Kidney (tissue), 13 donors: ENCODE measurements at regions not wholly inside any gene's neighbourhood (a gene's known extent, or its start where the extent isn't known, plus 50 kb on each side); places are given as distances from the start of the nearest gene placed in this dataset.
A peak's percentile ranks its signal among the peaks of the same experiment; 100 is the strongest.

Experiments used
- DNase-seq, 5 donors: peaks; one replicate each; pipeline ENCODE4 v3.0.0-alpha.2; 2013 to 2020
- FAIRE-seq: peaks from 2 replicates; lab custom pipeline; 2012; peaks lifted over from hg19 to GRCh38; lab: Jason Lieb, UNC
- H3K27ac ChIP-seq, 2 donors: one replicate each; pipeline ENCODE4 v1.7.0; 2013; ENCODE audit warnings: low read depth in 2 of 2, low read length in 2 of 2, inconsistent platforms in 1 of 2
- H3K27me3 ChIP-seq: one replicate; pipeline ENCODE4 v1.7.1; 2013; ENCODE audit warnings: low read length, inconsistent platforms; ENCODE audit not compliant: control insufficient read depth, insufficient read depth
- H3K36me3 ChIP-seq, 3 donors: one replicate each; pipeline versions ENCODE4 v1.7.0 to v1.7.1; 2013; ENCODE audit warnings: low read length in 3 of 3, control low read depth in 1 of 3, inconsistent platforms in 1 of 3; ENCODE audit not compliant: insufficient read depth in 3 of 3, control insufficient read depth in 2 of 3
- H3K4me1 ChIP-seq, 3 donors: one replicate each; pipeline versions ENCODE4 v1.7.0 to v1.7.1; 2013; ENCODE audit warnings: low read length in 3 of 3, inconsistent platforms in 1 of 3, low read depth in 1 of 3; ENCODE audit not compliant: control insufficient read depth in 2 of 3, insufficient read depth in 2 of 3
- H3K4me3 ChIP-seq, 3 donors: one replicate each; pipeline versions ENCODE4 v1.7.0 to v1.8.1; 2013; ENCODE audit warnings: low read length in 3 of 3, control low read depth in 1 of 3, inconsistent platforms in 1 of 3
- H3K9ac ChIP-seq, 3 donors: one replicate each; pipeline versions ENCODE4 v1.7.0 to v1.7.1; 2013; ENCODE audit warnings: low read length in 3 of 3, control low read depth in 1 of 3, inconsistent platforms in 1 of 3
- H3K9me3 ChIP-seq, 3 donors: one replicate each; pipeline versions ENCODE4 v1.7.0 to v1.7.1; 2013; ENCODE audit warnings: low read length in 3 of 3, control low read depth in 1 of 3, inconsistent platforms in 1 of 3; ENCODE audit not compliant: control insufficient read depth in 2 of 3, insufficient read depth in 1 of 3
- CTCF ChIP-seq: IDR thresholded peaks from 3 replicates; pipeline ENCODE4 v1.5.1; 2012; ENCODE audit warnings: mild to moderate bottlenecking, moderate library complexity, borderline replicate concordance; ENCODE audit not compliant: insufficient read depth; ENCODE audit errors: extremely low read depth
- intact Hi-C: fragments of 100-400 bp; cut with DNase I; formaldehyde crosslinking; loops from one replicate; pipeline ENCODE4 v1.11.1; 2022
- donor health status: control.
- donor health status: control.
- donor health status: control.
- donor health status: control.
- donor health status: control.
- donor health status: DM: yes; HTN: yes; CAD: no.
- donor health status: Normal renal cell carcinoma (clear cell type).

- Histone ChIP-seq H3K27me3 (no peaks in the 10 kb centered on the region), H3K9ac (no peak overlapping the region), H3K27ac (no peak overlapping the region), H3K9me3 (no peaks in the 10 kb centered on the region), H3K36me3 (no peaks in the 10 kb centered on the region), H3K4me1 (peaks cover 0 to 2% (median 0%) of the 10 kb centered on the region in 3 donors), H3K4me3 (no peak overlapping the region)
- intact Hi-C loops: no loop called here
- DNase-seq (no peak), FAIRE-seq (no peak)
- TF ChIP-seq CTCF: no peak
These were observed 208.8 kb downstream of the GXYLT1 start for GRCh38 chr12:41935911-41936310.

- FAIRE-seq (no peak), DNase-seq (peak; percentile 77 to 92 (median 86))
- Histone ChIP-seq H3K27me3 (no peaks in the 10 kb centered on the region), H3K27ac (peak overlapping the region; percentile 20 to 54), H3K36me3 (no peaks in the 10 kb centered on the region), H3K9ac (peak overlapping the region in 2 of 3 donors; percentile 11 to 20), H3K4me3 (peak overlapping the region; percentile 45 to 77 (median 59)), H3K9me3 (no peaks in the 10 kb centered on the region), H3K4me1 (peaks cover 0 to 2% (median 0%) of the 10 kb centered on the region in 3 donors)
- intact Hi-C loops: no loop called here
- no peak for TF ChIP-seq CTCF
These were observed 212.1 kb downstream of the GXYLT1 start for GRCh38 chr12:41932470-41932991.

DNA sequence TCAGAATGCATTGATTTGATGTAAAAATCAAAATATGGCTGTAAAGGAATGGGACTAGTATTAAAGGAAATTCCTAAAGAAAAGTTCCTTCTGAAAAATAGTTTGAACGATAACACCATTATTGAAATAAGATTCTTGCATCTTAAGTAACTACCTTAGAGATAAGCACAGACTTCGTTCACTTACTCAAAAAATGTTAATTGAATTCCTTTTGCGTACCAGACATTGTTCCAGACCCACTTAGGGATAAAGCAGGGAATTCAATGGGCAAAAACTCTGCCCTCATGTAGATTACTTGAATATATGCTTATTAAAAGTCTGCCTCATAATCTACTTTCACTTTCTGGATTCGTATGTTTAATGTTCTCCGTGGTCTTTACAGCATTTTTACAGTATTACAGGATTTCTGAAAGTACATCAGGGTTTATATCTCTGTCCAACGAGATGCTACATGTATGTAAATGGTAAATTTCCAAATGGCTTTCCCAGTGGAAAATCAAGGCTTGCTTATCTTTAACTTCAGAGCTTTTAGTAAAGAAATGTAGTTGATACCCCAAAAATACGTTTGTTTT lies 213.7 kb downstream of the GXYLT1 start:
- intact Hi-C loops: no loop called here
- Histone ChIP-seq H3K9me3 (no peaks in the 10 kb centered on the region), H3K9ac (no peak overlapping the region), H3K4me1 (peaks cover 0 to 2% (median 0%) of the 10 kb centered on the region in 3 donors), H3K4me3 (peak overlapping the region in 2 of 3 donors; percentile 31 to 43), H3K27ac (no peak overlapping the region), H3K27me3 (no peaks in the 10 kb centered on the region), H3K36me3 (no peaks in the 10 kb centered on the region)
- no peak for TF ChIP-seq CTCF
- no peak for DNase-seq
- no peak for FAIRE-seq
